H1 (cell line): ENCODE measurements at regions not wholly inside any gene's neighbourhood (a gene's known extent, or its start where the extent isn't known, plus 50 kb on each side); places are given as distances from the start of the nearest gene placed in this dataset.

Experiments
- KDM1A ChIP-seq: fragments of 200-600, 300-600 bp; sonication (generic); IDR thresholded peaks from 2 replicates; pipeline ENCODE4 v1.7.1; 2016; ENCODE audit warnings: mild to moderate bottlenecking, low read length, borderline replicate concordance
- POLR2A ChIP-seq, 2 experiments: IDR thresholded peaks; 1 replicate in 1 of 2; 2 replicates in 1 of 2; pipeline ENCODE4 v1.6.1; 2011; ENCODE audit warnings: low read depth in 2 of 2, low read length in 2 of 2, mild to moderate bottlenecking in 2 of 2; ENCODE audit errors: control extremely low read depth in 1 of 2
- RFX5 ChIP-seq: IDR thresholded peaks from 2 replicates; pipeline ENCODE4 v1.6.1; 2011; ENCODE audit warnings: low read depth, low read length, improper control_type of control experiment, borderline replicate concordance
- TAF1 ChIP-seq: IDR thresholded peaks from 2 replicates; pipeline ENCODE4 v1.6.1; 2011; ENCODE audit warnings: mild to moderate bottlenecking, low read depth, low read length
- TF ChIP-seq, protein P1 (sequence below), 3 experiments: IDR thresholded peaks; 1 replicate in 2 of 3; 2 replicates in 1 of 3; pipeline versions ENCODE4 v1.5.1 to v1.6.1; 2011; ENCODE audit warnings: low read length in 3 of 3, mild to moderate bottlenecking in 3 of 3, inconsistent platforms in 2 of 3, low read depth in 1 of 3, moderate library complexity in 1 of 3; ENCODE audit not compliant: insufficient read depth in 1 of 3; ENCODE audit errors: control extremely low read depth in 1 of 3

DNA sequence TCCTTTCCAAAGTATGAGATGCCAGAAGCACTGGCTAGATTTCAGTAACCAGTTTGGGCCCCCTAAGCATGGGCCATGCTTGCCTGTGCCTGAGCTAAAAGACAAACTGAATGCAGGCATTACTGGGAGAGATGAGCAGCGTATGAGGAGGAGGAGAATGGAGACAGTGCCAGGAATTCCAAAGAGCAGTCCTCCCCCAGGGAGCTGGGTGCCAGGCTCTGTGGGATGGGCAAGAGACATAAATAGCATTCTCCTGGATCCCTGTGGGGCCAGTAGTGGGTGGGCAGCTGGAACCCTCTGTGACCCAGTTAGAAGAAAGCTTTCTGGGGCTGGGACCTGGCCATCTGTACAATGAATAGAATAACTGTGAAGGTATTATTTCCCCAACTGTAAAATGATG lies 235.6 kb downstream of the KCNA4 start:
- TF ChIP-seq, protein P1, sequence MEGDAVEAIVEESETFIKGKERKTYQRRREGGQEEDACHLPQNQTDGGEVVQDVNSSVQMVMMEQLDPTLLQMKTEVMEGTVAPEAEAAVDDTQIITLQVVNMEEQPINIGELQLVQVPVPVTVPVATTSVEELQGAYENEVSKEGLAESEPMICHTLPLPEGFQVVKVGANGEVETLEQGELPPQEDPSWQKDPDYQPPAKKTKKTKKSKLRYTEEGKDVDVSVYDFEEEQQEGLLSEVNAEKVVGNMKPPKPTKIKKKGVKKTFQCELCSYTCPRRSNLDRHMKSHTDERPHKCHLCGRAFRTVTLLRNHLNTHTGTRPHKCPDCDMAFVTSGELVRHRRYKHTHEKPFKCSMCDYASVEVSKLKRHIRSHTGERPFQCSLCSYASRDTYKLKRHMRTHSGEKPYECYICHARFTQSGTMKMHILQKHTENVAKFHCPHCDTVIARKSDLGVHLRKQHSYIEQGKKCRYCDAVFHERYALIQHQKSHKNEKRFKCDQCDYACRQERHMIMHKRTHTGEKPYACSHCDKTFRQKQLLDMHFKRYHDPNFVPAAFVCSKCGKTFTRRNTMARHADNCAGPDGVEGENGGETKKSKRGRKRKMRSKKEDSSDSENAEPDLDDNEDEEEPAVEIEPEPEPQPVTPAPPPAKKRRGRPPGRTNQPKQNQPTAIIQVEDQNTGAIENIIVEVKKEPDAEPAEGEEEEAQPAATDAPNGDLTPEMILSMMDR (IDR thresholded peaks at IDR 0.05; ENCODE audit: control extremely low read depth in 1 of 3, insufficient read depth in 1 of 3, low read depth in 1 of 3, low read length in 3 of 3): no peak
- TF ChIP-seq RFX5 (no peak), POLR2A (IDR thresholded peaks at IDR 0.05; ENCODE audit: control extremely low read depth in 1 of 2, low read depth in 2 of 2, low read length in 2 of 2) (no peak), TAF1 (no peak), KDM1A (no peak)
